ENCODE measurements at regions not wholly inside any gene's neighbourhood (a gene's known extent, or its start where the extent isn't known, plus 50 kb on each side); places are given as distances from the start of the nearest gene placed in this dataset.
A peak's percentile ranks its signal among the peaks of the same experiment; 100 is the strongest.

DNA sequence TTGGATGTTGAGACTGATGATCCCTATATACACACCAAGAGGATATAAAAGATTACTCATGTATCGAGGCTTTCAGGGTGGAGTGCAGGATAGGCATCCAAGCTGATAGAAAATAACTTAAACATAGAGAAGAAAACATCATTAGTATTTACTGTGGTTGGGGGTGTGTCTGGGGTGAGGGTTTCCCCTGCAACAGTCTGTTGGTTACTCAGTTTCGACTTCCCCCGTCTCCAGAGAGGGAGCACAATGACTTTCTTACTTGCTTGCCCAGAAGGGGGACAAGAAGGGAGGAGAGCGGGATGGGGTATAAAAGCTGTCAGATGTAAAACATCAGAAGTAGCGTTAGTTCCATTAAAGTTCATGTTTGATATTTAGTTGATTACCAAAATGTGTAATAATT, 717.4 kb upstream of the ZP4 start:
- no peak for ATAC-seq
- TF ChIP-seq, protein P1, sequence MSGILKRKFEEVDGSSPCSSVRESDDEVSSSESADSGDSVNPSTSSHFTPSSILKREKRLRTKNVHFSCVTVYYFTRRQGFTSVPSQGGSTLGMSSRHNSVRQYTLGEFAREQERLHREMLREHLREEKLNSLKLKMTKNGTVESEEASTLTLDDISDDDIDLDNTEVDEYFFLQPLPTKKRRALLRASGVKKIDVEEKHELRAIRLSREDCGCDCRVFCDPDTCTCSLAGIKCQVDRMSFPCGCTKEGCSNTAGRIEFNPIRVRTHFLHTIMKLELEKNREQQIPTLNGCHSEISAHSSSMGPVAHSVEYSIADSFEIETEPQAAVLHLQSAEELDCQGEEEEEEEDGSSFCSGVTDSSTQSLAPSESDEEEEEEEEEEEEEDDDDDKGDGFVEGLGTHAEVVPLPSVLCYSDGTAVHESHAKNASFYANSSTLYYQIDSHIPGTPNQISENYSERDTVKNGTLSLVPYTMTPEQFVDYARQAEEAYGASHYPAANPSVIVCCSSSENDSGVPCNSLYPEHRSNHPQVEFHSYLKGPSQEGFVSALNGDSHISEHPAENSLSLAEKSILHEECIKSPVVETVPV (CRISPR knock-in tag; IDR thresholded peaks at IDR 0.05) = no peak
- TF ChIP-seq PPARA (CRISPR knock-in tag; IDR thresholded peaks at IDR 0.05; ENCODE audit: borderline replicate concordance) = no peak
- no peak for TF ChIP-seq GLIS3 (CRISPR knock-in tag; IDR thresholded peaks at IDR 0.05)
- no peak for TF ChIP-seq ZFP30 (CRISPR knock-in tag; IDR thresholded peaks at IDR 0.05)
- no peak for TF ChIP-seq ZNF565 (CRISPR knock-in tag; conservative IDR thresholded peaks at IDR 0.05; ENCODE audit: low read depth)
- no peak for TF ChIP-seq ZNF8 (CRISPR knock-in tag; IDR thresholded peaks at IDR 0.05)
- TF ChIP-seq, protein P2, sequence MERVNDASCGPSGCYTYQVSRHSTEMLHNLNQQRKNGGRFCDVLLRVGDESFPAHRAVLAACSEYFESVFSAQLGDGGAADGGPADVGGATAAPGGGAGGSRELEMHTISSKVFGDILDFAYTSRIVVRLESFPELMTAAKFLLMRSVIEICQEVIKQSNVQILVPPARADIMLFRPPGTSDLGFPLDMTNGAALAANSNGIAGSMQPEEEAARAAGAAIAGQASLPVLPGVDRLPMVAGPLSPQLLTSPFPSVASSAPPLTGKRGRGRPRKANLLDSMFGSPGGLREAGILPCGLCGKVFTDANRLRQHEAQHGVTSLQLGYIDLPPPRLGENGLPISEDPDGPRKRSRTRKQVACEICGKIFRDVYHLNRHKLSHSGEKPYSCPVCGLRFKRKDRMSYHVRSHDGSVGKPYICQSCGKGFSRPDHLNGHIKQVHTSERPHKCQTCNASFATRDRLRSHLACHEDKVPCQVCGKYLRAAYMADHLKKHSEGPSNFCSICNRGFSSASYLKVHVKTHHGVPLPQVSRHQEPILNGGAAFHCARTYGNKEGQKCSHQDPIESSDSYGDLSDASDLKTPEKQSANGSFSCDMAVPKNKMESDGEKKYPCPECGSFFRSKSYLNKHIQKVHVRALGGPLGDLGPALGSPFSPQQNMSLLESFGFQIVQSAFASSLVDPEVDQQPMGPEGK (CRISPR knock-in tag; IDR thresholded peaks at IDR 0.05; ENCODE audit: borderline replicate concordance) = no peak
- no peak for TF ChIP-seq ESRRG (CRISPR knock-in tag; IDR thresholded peaks at IDR 0.05)
- TF ChIP-seq, protein P3, sequence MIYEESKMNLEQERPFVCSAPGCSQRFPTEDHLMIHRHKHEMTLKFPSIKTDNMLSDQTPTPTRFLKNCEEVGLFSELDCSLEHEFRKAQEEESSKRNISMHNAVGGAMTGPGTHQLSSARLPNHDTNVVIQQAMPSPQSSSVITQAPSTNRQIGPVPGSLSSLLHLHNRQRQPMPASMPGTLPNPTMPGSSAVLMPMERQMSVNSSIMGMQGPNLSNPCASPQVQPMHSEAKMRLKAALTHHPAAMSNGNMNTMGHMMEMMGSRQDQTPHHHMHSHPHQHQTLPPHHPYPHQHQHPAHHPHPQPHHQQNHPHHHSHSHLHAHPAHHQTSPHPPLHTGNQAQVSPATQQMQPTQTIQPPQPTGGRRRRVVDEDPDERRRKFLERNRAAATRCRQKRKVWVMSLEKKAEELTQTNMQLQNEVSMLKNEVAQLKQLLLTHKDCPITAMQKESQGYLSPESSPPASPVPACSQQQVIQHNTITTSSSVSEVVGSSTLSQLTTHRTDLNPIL (CRISPR knock-in tag; IDR thresholded peaks at IDR 0.05; ENCODE audit: low read depth) = no peak
- no peak for TF ChIP-seq OSR1 (CRISPR knock-in tag; IDR thresholded peaks at IDR 0.05)
- TF ChIP-seq ZNF70 (CRISPR knock-in tag; IDR thresholded peaks at IDR 0.05) = no peak
- no peak for TF ChIP-seq TOX (CRISPR knock-in tag; IDR thresholded peaks at IDR 0.05; ENCODE audit: borderline replicate concordance)
- TF ChIP-seq BACH2 (CRISPR knock-in tag; IDR thresholded peaks at IDR 0.05; ENCODE audit: borderline replicate concordance) = no peak

DNA sequence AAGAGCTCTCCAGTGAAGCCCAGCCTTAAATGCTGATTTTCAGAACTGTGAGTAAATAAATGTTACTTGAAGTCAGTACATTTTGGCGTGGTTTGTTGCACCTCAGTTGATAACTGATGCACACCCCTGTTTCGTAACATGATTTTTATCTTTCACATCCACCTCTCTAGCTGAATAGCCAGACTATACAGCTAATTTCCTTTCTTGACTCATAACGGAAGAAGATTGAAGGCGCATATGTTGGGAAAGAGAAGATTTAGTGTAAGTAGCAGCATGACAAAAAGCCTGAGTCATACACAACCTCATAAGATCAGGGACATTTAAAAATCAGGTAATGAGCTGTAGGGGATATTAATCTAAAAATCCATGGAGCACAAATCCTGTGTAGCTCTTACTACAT, 716.2 kb upstream of the ZP4 start:
- ATAC-seq = peak; percentile 95
- TF ChIP-seq TOX (CRISPR knock-in tag; IDR thresholded peaks at IDR 0.05; ENCODE audit: borderline replicate concordance) (peak; percentile 86), RARB (CRISPR knock-in tag; IDR thresholded peaks at IDR 0.05) (no peak), ZNF70 (CRISPR knock-in tag; IDR thresholded peaks at IDR 0.05) (no peak), SNAI2 (CRISPR knock-in tag; IDR thresholded peaks at IDR 0.05) (no peak), ZFP3 (CRISPR knock-in tag; IDR thresholded peaks at IDR 0.05) (no peak), ISL1 (CRISPR knock-in tag; IDR thresholded peaks at IDR 0.05) (peak; percentile 40), ZC3H10 (CRISPR knock-in tag; IDR thresholded peaks at IDR 0.05) (peak; percentile 83)
- TF ChIP-seq, protein P2 (CRISPR knock-in tag; IDR thresholded peaks at IDR 0.05; ENCODE audit: borderline replicate concordance) = no peak
- TF ChIP-seq, protein P4, sequence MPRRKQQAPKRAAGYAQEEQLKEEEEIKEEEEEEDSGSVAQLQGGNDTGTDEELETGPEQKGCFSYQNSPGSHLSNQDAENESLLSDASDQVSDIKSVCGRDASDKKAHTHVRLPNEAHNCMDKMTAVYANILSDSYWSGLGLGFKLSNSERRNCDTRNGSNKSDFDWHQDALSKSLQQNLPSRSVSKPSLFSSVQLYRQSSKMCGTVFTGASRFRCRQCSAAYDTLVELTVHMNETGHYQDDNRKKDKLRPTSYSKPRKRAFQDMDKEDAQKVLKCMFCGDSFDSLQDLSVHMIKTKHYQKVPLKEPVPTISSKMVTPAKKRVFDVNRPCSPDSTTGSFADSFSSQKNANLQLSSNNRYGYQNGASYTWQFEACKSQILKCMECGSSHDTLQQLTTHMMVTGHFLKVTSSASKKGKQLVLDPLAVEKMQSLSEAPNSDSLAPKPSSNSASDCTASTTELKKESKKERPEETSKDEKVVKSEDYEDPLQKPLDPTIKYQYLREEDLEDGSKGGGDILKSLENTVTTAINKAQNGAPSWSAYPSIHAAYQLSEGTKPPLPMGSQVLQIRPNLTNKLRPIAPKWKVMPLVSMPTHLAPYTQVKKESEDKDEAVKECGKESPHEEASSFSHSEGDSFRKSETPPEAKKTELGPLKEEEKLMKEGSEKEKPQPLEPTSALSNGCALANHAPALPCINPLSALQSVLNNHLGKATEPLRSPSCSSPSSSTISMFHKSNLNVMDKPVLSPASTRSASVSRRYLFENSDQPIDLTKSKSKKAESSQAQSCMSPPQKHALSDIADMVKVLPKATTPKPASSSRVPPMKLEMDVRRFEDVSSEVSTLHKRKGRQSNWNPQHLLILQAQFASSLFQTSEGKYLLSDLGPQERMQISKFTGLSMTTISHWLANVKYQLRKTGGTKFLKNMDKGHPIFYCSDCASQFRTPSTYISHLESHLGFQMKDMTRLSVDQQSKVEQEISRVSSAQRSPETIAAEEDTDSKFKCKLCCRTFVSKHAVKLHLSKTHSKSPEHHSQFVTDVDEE (CRISPR knock-in tag; IDR thresholded peaks at IDR 0.05) = no peak

DNA sequence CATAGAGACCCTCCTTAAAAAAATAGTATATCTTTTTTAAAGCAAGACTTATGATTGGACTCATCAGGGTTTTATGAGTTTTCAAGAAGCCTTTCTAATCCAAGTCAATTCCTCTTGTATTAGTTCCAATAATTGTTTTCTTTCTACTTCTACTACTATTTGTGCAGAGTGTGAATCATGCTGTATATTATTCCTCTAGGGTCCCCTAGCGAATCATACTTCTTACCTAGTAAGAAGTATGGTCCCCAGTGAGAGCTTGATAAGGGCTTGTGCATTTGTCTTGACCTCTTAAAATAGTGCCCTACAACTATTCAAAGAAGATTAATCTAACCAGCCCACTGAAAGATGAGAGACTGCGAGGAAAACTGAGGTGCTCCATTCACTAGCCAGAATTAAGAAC, 715.7 kb upstream of the ZP4 start:
- no peak for TF ChIP-seq RARB (CRISPR knock-in tag; IDR thresholded peaks at IDR 0.05)
- TF ChIP-seq, protein P5, sequence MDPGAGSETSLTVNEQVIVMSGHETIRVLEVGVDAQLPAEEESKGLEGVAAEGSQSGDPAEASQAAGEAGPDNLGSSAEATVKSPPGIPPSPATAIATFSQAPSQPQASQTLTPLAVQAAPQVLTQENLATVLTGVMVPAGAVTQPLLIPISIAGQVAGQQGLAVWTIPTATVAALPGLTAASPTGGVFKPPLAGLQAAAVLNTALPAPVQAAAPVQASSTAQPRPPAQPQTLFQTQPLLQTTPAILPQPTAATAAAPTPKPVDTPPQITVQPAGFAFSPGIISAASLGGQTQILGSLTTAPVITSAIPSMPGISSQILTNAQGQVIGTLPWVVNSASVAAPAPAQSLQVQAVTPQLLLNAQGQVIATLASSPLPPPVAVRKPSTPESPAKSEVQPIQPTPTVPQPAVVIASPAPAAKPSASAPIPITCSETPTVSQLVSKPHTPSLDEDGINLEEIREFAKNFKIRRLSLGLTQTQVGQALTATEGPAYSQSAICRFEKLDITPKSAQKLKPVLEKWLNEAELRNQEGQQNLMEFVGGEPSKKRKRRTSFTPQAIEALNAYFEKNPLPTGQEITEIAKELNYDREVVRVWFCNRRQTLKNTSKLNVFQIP (CRISPR knock-in tag; IDR thresholded peaks at IDR 0.05; ENCODE audit: borderline replicate concordance, low read depth) = no peak
- no peak for TF ChIP-seq SNAI2 (CRISPR knock-in tag; IDR thresholded peaks at IDR 0.05)
- peak; percentile 66 for ATAC-seq

Data from SK-N-SH treated with all-trans-retinoic acid at 6 μM for 48 hours (cell line).